GM23338 (cell line): ENCODE measurements at regions not wholly inside any gene's neighbourhood (a gene's known extent, or its start where the extent isn't known, plus 50 kb on each side); places are given as distances from the start of the nearest gene placed in this dataset.

Experiments
- ATAC-seq: fragments of 200-7000 bp; cut with Tn5 transposase; 3 replicates; pipeline ENCODE4 v1.9.1; 2020
- DNase-seq: peaks from one replicate; pipeline ENCODE4 v3.0.0-alpha.2; 2015; ENCODE audit warnings: low spot score
- H2AFZ ChIP-seq: fragments of 200-600 bp; sonication (generic); 2 replicates; pipeline ENCODE4 v1.8.0; 2016; ENCODE audit warnings: antibody characterized with exemption, mild to moderate bottlenecking, moderate library complexity
- H3F3A ChIP-seq: fragments of 200-600 bp; sonication (generic); replicated peaks from 2 replicates; pipeline ENCODE4 v1.8.0; 2017; ENCODE audit warnings: antibody characterized with exemption, mixed run types, low read depth
- H3K27ac ChIP-seq: fragments of 200-600 bp; sonication (generic); 2 replicates; pipeline ENCODE4 v1.6.1; 2016; ENCODE audit warnings: low read depth
- H3K27me3 ChIP-seq: fragments of 200-600 bp; sonication (generic); 2 replicates; pipeline ENCODE4 v1.8.0; 2016; ENCODE audit warnings: mild to moderate bottlenecking, mixed run types, moderate library complexity; ENCODE audit not compliant: insufficient read depth
- H3K36me3 ChIP-seq: fragments of 200-600 bp; sonication (generic); 2 replicates; pipeline ENCODE4 v1.8.0; 2016; ENCODE audit warnings: mild to moderate bottlenecking; ENCODE audit not compliant: insufficient read depth
- H3K4me1 ChIP-seq: fragments of 200-600 bp; sonication (generic); 2 replicates; pipeline ENCODE4 v1.8.0; 2016; ENCODE audit warnings: mild to moderate bottlenecking, moderate library complexity; ENCODE audit not compliant: insufficient read depth
- H3K4me2 ChIP-seq: fragments of 200-600 bp; sonication (generic); 2 replicates; pipeline ENCODE4 v1.7.1; 2017; ENCODE audit warnings: mixed run types
- H3K4me3 ChIP-seq: fragments of 200-600 bp; sonication (generic); 2 replicates; pipeline ENCODE4 v1.6.1; 2016; ENCODE audit warnings: mixed run types
- H3K79me2 ChIP-seq: fragments of 200-600 bp; sonication (generic); replicated peaks from 2 replicates; pipeline ENCODE4 v1.8.0; 2017; ENCODE audit warnings: mild to moderate bottlenecking; ENCODE audit not compliant: insufficient read depth
- H3K9me2 ChIP-seq: fragments of 200-600 bp; sonication (generic); 2 replicates; pipeline ENCODE4 v1.8.0; 2017; ENCODE audit not compliant: insufficient read depth
- H4K20me1 ChIP-seq: fragments of 200-600 bp; sonication (generic); replicated peaks from 2 replicates; pipeline ENCODE4 v1.8.0; 2017; ENCODE audit warnings: mild to moderate bottlenecking; ENCODE audit not compliant: insufficient read depth
- H3K27ac Mint-ChIP-seq: 2 replicates; pipeline ENCODE4 v1.8.0; 2020; ENCODE audit warnings: inconsistent platforms, mild to moderate bottlenecking, moderate library complexity, mixed read lengths
- H3K27me3 Mint-ChIP-seq: 3 replicates; pipeline ENCODE4 v1.8.0; 2022; ENCODE audit warnings: low read depth, mild to moderate bottlenecking, moderate library complexity, mixed read lengths, inconsistent platforms; ENCODE audit not compliant: insufficient read depth, poor library complexity
- H3K36me3 Mint-ChIP-seq: 3 replicates; pipeline ENCODE4 v1.8.0; 2021; ENCODE audit warnings: low read depth, mild to moderate bottlenecking, inconsistent platforms, moderate library complexity, mixed read lengths
- H3K4me1 Mint-ChIP-seq: 3 replicates; pipeline ENCODE4 v1.8.0; 2020; ENCODE audit warnings: mild to moderate bottlenecking, inconsistent platforms, mixed read lengths
- H3K4me3 Mint-ChIP-seq: 3 replicates; pipeline ENCODE4 v1.8.0; 2021; ENCODE audit warnings: moderate library complexity, mild to moderate bottlenecking, inconsistent platforms, mixed read lengths
- H3K9me3 Mint-ChIP-seq: 3 replicates; pipeline ENCODE4 v1.8.0; 2020; ENCODE audit warnings: moderate library complexity, mild to moderate bottlenecking, inconsistent platforms, mixed read lengths
- ZNF331 ChIP-seq: fragments of 250-450 bp; sonication (Bioruptor Pico); IDR thresholded peaks from 2 replicates; pipeline ENCODE4 v1.5.0; 2020; ENCODE audit warnings: low read depth, mild to moderate bottlenecking, moderate library complexity
- TF ChIP-seq, protein P1 (sequence below): fragments of 250-450 bp; sonication (Bioruptor Pico); IDR thresholded peaks from 2 replicates; pipeline ENCODE4 v1.5.0; 2020; ENCODE audit warnings: mild to moderate bottlenecking, moderate library complexity
- TF ChIP-seq, protein P2 (sequence below): IDR thresholded peaks from 2 replicates; pipeline ENCODE4 v1.6.1; 2016; ENCODE audit warnings: antibody characterized with exemption
- TF ChIP-seq, protein P3 (sequence below): IDR thresholded peaks from one replicate; pipeline ENCODE4 v1.6.1; 2018; ENCODE audit warnings: antibody characterized with exemption; ENCODE audit not compliant: unreplicated experiment

DNA sequence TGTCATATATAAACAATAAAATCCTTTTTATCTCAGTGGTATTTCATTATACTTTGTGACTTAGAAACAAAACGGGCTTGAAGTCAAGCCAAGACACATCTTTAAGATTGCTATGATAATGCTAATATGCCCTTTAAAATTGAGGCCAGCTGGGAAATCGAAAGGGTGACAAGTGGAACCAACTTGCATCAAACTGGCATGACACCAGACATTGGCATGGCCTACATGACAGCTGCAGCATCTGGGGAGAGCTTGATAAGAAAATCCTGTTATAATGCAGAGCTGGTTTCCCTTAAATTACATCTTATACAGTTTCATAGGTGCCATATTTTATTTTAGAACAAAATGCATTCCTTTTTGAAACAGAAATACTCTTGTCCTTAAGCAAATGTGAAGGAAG, 325.2 kb downstream of the ZBBX start (continued):
- TF ChIP-seq, protein P1, sequence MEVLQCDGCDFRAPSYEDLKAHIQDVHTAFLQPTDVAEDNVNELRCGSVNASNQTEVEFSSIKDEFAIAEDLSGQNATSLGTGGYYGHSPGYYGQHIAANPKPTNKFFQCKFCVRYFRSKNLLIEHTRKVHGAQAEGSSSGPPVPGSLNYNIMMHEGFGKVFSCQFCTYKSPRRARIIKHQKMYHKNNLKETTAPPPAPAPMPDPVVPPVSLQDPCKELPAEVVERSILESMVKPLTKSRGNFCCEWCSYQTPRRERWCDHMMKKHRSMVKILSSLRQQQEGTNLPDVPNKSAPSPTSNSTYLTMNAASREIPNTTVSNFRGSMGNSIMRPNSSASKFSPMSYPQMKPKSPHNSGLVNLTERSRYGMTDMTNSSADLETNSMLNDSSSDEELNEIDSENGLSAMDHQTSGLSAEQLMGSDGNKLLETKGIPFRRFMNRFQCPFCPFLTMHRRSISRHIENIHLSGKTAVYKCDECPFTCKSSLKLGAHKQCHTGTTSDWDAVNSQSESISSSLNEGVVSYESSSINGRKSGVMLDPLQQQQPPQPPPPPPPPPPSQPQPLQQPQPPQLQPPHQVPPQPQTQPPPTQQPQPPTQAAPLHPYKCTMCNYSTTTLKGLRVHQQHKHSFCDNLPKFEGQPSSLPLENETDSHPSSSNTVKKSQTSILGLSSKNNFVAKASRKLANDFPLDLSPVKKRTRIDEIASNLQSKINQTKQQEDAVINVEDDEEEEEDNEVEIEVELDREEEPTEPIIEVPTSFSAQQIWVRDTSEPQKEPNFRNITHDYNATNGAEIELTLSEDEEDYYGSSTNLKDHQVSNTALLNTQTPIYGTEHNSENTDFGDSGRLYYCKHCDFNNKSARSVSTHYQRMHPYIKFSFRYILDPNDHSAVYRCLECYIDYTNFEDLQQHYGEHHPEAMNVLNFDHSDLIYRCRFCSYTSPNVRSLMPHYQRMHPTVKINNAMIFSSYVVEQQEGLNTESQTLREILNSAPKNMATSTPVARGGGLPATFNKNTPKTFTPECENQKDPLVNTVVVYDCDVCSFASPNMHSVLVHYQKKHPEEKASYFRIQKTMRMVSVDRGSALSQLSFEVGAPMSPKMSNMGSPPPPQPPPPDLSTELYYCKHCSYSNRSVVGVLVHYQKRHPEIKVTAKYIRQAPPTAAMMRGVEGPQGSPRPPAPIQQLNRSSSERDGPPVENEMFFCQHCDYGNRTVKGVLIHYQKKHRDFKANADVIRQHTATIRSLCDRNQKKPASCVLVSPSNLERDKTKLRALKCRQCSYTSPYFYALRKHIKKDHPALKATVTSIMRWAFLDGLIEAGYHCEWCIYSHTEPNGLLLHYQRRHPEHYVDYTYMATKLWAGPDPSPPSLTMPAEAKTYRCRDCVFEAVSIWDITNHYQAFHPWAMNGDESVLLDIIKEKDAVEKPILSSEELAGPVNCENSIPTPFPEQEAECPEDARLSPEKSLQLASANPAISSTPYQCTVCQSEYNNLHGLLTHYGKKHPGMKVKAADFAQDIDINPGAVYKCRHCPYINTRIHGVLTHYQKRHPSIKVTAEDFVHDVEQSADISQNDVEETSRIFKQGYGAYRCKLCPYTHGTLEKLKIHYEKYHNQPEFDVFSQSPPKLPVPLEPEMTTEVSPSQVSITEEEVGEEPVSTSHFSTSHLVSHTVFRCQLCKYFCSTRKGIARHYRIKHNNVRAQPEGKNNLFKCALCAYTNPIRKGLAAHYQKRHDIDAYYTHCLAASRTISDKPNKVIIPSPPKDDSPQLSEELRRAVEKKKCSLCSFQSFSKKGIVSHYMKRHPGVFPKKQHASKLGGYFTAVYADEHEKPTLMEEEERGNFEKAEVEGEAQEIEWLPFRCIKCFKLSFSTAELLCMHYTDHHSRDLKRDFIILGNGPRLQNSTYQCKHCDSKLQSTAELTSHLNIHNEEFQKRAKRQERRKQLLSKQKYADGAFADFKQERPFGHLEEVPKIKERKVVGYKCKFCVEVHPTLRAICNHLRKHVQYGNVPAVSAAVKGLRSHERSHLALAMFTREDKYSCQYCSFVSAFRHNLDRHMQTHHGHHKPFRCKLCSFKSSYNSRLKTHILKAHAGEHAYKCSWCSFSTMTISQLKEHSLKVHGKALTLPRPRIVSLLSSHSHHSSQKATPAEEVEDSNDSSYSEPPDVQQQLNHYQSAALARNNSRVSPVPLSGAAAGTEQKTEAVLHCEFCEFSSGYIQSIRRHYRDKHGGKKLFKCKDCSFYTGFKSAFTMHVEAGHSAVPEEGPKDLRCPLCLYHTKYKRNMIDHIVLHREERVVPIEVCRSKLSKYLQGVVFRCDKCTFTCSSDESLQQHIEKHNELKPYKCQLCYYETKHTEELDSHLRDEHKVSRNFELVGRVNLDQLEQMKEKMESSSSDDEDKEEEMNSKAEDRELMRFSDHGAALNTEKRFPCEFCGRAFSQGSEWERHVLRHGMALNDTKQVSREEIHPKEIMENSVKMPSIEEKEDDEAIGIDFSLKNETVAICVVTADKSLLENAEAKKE (CRISPR knock-in tag) = no peak
- TF ChIP-seq, protein P2, sequence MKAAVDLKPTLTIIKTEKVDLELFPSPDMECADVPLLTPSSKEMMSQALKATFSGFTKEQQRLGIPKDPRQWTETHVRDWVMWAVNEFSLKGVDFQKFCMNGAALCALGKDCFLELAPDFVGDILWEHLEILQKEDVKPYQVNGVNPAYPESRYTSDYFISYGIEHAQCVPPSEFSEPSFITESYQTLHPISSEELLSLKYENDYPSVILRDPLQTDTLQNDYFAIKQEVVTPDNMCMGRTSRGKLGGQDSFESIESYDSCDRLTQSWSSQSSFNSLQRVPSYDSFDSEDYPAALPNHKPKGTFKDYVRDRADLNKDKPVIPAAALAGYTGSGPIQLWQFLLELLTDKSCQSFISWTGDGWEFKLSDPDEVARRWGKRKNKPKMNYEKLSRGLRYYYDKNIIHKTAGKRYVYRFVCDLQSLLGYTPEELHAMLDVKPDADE = no peak

DNA sequence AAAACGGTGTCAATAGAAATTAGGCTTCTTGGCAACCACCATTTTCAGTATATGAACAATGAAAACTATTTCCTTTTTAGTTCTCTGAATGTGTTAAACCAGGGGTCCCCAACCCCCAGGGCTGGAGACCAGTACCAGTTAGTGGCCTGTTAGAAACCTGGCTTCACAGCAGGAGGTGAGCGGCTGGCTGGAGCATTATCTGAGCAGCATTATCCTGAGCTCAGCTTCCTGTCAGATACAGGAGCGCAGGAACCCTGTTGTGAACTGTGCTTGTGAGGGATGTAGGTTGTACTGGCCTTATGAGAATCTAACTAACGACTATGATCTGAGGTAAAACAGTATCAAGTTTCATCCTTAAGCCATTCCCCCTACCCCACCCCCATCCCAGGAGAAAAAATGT, 328.7 kb downstream of the ZBBX start:
- no peaks in the 10 kb centered on the region for H3K9me3 Mint-ChIP-seq
- peak; percentile 56 for DNase-seq
- TF ChIP-seq, protein P3, sequence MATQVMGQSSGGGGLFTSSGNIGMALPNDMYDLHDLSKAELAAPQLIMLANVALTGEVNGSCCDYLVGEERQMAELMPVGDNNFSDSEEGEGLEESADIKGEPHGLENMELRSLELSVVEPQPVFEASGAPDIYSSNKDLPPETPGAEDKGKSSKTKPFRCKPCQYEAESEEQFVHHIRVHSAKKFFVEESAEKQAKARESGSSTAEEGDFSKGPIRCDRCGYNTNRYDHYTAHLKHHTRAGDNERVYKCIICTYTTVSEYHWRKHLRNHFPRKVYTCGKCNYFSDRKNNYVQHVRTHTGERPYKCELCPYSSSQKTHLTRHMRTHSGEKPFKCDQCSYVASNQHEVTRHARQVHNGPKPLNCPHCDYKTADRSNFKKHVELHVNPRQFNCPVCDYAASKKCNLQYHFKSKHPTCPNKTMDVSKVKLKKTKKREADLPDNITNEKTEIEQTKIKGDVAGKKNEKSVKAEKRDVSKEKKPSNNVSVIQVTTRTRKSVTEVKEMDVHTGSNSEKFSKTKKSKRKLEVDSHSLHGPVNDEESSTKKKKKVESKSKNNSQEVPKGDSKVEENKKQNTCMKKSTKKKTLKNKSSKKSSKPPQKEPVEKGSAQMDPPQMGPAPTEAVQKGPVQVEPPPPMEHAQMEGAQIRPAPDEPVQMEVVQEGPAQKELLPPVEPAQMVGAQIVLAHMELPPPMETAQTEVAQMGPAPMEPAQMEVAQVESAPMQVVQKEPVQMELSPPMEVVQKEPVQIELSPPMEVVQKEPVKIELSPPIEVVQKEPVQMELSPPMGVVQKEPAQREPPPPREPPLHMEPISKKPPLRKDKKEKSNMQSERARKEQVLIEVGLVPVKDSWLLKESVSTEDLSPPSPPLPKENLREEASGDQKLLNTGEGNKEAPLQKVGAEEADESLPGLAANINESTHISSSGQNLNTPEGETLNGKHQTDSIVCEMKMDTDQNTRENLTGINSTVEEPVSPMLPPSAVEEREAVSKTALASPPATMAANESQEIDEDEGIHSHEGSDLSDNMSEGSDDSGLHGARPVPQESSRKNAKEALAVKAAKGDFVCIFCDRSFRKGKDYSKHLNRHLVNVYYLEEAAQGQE = no peak
- TF ChIP-seq, protein P1 (CRISPR knock-in tag) = no peak
- TF ChIP-seq ZNF331 = no peak

More for the DNA sequence above, 328.7 kb downstream of the ZBBX start:
- H2AFZ ChIP-seq = no peak overlapping the region
- H3K36me3 ChIP-seq = no peaks in the 10 kb centered on the region
- H3K4me2 ChIP-seq = no peak overlapping the region; the same call in 1 of the 2 replicates
- no peaks in the 10 kb centered on the region for H3K27me3 ChIP-seq
- H3K4me1 Mint-ChIP-seq = peaks cover 5% of the 10 kb centered on the region; the same call in 1 of the 3 replicates
- H3K4me1 ChIP-seq = peaks cover 11% of the 10 kb centered on the region; the same call in 1 of the 2 replicates
- no peak overlapping the region for H3K4me3 ChIP-seq
- no peaks in the 10 kb centered on the region for H3K36me3 Mint-ChIP-seq
- no peaks in the 10 kb centered on the region for H3K27me3 Mint-ChIP-seq
- H3K27ac Mint-ChIP-seq = no peak overlapping the region
- peak; percentile 66 for ATAC-seq
- H3K4me3 Mint-ChIP-seq = no peak overlapping the region
- no peak overlapping the region for H3K27ac ChIP-seq
- no peaks in the 10 kb centered on the region for H3K79me2 ChIP-seq
- H3K9me2 ChIP-seq = no peaks in the 10 kb centered on the region
- H4K20me1 ChIP-seq = no peaks in the 10 kb centered on the region
- H3F3A ChIP-seq = no peaks in the 10 kb centered on the region
